B cell (primary cell): ENCODE measurements at regions not wholly inside any gene's neighbourhood (a gene's known extent, or its start where the extent isn't known, plus 50 kb on each side); places are given as distances from the start of the nearest gene placed in this dataset.

Source experiments
- CTCF ChIP-seq: fragments of 200-600 bp; IDR thresholded peaks from one replicate; pipeline ENCODE4 v1.8.0; 2022; ENCODE audit warnings: antibody characterized with exemption, mild to moderate bottlenecking
- EZH2 ChIP-seq: IDR thresholded peaks from 2 replicates; pipeline ENCODE4 v1.6.1; 2012; ENCODE audit warnings: borderline replicate concordance, low read depth, mild to moderate bottlenecking, moderate library complexity, low read length; ENCODE audit not compliant: insufficient read depth, poor library complexity, severe bottlenecking

- TF ChIP-seq CTCF (no peak), EZH2 (no peak)
Observed at GRCh38 chr13:53562419-53562818, 533.8 kb downstream of the OLFM4 start.
